ENCODE measurements at regions not wholly inside any gene's neighbourhood (a gene's known extent, or its start where the extent isn't known, plus 50 kb on each side); places are given as distances from the start of the nearest gene placed in this dataset.

DNA sequence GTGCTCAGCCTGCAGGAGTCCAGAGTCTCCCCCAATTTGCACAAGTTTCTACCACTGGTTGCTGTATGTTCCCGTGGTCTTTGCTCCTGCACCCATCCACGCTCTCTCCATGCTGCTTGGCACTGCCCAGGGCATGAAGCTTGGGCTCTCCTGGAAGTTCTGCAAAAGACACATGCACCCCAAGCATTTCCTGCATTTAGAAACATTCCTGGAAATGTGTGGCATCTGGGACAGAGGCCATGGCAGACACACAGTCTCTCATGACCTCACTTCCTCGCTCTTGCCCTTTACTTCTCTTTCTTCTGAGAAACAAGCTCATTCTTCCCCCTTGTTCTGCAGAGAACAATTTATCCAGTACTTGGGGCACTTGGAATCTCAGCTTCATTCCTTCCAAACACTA lies 489.5 kb downstream of the BUD13 start:
- TF ChIP-seq, protein P1, sequence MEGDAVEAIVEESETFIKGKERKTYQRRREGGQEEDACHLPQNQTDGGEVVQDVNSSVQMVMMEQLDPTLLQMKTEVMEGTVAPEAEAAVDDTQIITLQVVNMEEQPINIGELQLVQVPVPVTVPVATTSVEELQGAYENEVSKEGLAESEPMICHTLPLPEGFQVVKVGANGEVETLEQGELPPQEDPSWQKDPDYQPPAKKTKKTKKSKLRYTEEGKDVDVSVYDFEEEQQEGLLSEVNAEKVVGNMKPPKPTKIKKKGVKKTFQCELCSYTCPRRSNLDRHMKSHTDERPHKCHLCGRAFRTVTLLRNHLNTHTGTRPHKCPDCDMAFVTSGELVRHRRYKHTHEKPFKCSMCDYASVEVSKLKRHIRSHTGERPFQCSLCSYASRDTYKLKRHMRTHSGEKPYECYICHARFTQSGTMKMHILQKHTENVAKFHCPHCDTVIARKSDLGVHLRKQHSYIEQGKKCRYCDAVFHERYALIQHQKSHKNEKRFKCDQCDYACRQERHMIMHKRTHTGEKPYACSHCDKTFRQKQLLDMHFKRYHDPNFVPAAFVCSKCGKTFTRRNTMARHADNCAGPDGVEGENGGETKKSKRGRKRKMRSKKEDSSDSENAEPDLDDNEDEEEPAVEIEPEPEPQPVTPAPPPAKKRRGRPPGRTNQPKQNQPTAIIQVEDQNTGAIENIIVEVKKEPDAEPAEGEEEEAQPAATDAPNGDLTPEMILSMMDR (IDR thresholded peaks at IDR 0.05; ENCODE audit: control insufficient read depth, insufficient read depth, low read depth, low read length, missing control alignments) = no peak
- H3K4me3 ChIP-seq (ENCODE audit: control insufficient read depth, low read depth, low read length) = no peak overlapping the region
- no peak for DNase-seq (ENCODE audit: low read depth)

- TF ChIP-seq, protein P1 (IDR thresholded peaks at IDR 0.05; ENCODE audit: control insufficient read depth, insufficient read depth, low read depth, low read length, missing control alignments) = no peak
- DNase-seq (ENCODE audit: low read depth) = no peak
Observed at GRCh38 chr11:116282481-116282880, 490.3 kb downstream of the BUD13 start.

DNA sequence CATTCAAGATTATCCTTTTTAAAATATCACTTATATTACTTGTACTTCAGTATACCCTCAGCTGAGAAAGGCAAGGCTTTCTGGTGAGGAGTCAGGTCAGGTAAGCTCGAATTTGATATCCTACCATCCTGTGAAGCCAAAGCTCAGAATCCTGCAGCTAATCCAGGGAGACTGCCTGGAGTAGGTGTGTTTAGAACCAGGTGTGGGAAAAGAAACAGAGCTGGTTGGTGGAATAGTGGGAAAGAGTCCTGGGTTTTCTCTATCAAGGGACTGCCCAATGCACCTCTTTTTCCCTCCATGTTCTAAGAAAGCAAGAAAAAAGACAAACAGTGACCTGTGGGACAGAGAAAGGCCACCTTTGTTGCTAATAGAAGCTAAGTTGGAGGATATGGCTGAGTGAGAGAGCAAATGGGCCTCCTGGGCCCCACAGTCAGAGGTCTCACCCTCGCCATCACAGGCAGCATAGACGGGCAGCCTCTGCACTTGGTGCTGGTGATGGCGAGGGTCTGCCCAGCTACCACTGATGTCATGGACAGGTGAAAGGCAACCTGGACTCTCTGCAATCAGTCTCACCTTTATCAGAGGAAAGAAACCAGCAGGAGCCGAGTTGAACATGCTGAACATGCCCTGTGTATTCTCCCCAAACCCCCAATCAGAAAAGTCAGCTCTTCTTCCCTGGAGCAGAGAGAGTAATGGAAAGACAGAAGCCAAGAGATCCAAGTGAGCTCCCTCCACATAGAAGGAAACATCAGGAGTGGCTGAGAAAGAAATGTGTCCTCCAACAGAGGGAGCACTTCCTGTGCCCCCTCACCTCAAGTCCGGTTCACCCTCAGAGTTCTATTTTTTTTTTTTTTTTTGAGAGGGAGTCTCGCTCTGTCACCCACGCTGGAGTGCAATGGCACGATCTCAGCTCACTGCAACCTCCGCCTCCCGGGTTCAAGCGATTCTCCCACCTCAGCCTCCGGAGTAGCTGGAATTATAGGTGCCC lies 491.3 kb downstream of the BUD13 start:
- TF ChIP-seq, protein P1 (IDR thresholded peaks at IDR 0.05; ENCODE audit: control insufficient read depth, insufficient read depth, low read depth, low read length, missing control alignments) = no peak
- no peak overlapping the region for H3K4me3 ChIP-seq (ENCODE audit: control insufficient read depth, low read depth, low read length)
- no peak for DNase-seq (ENCODE audit: low read depth)

More at GRCh38 chr11:116282481-116282880, 490.3 kb downstream of the BUD13 start:
- H3K4me3 ChIP-seq (ENCODE audit: control insufficient read depth, low read depth, low read length) = no peak overlapping the region

GRCh38 chr11:116279511-116279910 lies 493.3 kb downstream of the BUD13 start:
- DNase-seq (ENCODE audit: low read depth) = no peak
- TF ChIP-seq, protein P1 (IDR thresholded peaks at IDR 0.05; ENCODE audit: control insufficient read depth, insufficient read depth, low read depth, low read length, missing control alignments) = no peak
- H3K4me3 ChIP-seq (ENCODE audit: control insufficient read depth, low read depth, low read length) = no peak overlapping the region

DNA sequence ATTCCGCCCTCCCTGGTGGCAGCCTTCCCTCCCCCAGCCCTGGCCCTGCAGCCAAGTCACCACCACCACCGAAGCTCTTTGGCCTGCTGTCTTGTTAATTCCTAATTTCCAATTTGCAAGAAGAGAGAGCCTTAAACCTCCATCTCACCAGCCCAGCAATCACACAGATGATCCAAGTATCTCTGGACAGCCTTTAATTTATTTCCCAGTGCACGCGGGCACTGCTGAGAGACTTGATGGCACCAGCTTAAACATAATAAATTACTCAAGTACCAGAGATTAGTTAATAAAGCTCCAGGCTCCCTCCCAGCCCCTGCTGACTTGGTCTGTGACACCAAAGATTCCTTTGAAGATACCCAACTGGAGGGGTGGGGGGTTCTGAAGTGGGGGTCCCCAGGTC lies 494.7 kb downstream of the BUD13 start:
- TF ChIP-seq, protein P1 (IDR thresholded peaks at IDR 0.05; ENCODE audit: control insufficient read depth, insufficient read depth, low read depth, low read length, missing control alignments) = no peak
- no peak overlapping the region for H3K4me3 ChIP-seq (ENCODE audit: control insufficient read depth, low read depth, low read length)
- DNase-seq (ENCODE audit: low read depth) = no peak

GRCh38 chr11:116276051-116277044 lies 496.4 kb downstream of the BUD13 start:
- TF ChIP-seq, protein P1 (IDR thresholded peaks at IDR 0.05; ENCODE audit: control insufficient read depth, insufficient read depth, low read depth, low read length, missing control alignments) = peak; percentile 67
- DNase-seq (ENCODE audit: low read depth) = no peak
- H3K4me3 ChIP-seq (ENCODE audit: control insufficient read depth, low read depth, low read length) = no peak overlapping the region

Data from AG09309 (cell line).